ENCODE measurements at regions not wholly inside any gene's neighbourhood (a gene's known extent, or its start where the extent isn't known, plus 50 kb on each side); places are given as distances from the start of the nearest gene placed in this dataset.

- TF ChIP-seq CTCF (IDR thresholded peaks at IDR 0.05) (no peak), POLR2A (IDR thresholded peaks at IDR 0.05) (no peak)
These were observed 1045.0 kb upstream of the ADGRL3 start for GRCh38 chr4:60155088-60155487.

Measured in heart left ventricle (tissue), 13 donors.